Heart right ventricle (tissue), 16 donors: ENCODE measurements at regions not wholly inside any gene's neighbourhood (a gene's known extent, or its start where the extent isn't known, plus 50 kb on each side); places are given as distances from the start of the nearest gene placed in this dataset.

Experiments
- ATAC-seq, 8 donors: fragments of 200-7000 bp; cut with Tn5 transposase; one replicate each; pipeline ENCODE4 v1.9.1; 2020; ENCODE audit warnings: mild to moderate bottlenecking in 8 of 8, moderate library complexity in 8 of 8, moderate number of reproducible peaks in 1 of 8
- DNase-seq, 2 donors: peaks; one replicate each; pipeline ENCODE4 v3.0.0-alpha.2; 2020
- H3K27ac ChIP-seq, 10 donors: fragments of 200-600 bp; sonication (generic) in 2 of 10; one replicate each; pipeline versions ENCODE4 v1.5.0 to v1.8.0; 2020 to 2022; ENCODE audit warnings: mild to moderate bottlenecking in 3 of 10
- H3K27me3 ChIP-seq, 7 donors: fragments of 200-600 bp; one replicate each; pipeline ENCODE4 v1.8.0; 2021 to 2022; ENCODE audit warnings: mild to moderate bottlenecking in 2 of 7
- H3K36me3 ChIP-seq, 9 donors: fragments of 200-600 bp; sonication (generic) in 1 of 9; one replicate each; pipeline versions ENCODE4 v1.5.0 to v1.8.0; 2020 to 2022; ENCODE audit warnings: mild to moderate bottlenecking in 2 of 9
- H3K4me1 ChIP-seq, 9 donors: fragments of 200-600 bp; sonication (generic) in 1 of 9; one replicate each; pipeline versions ENCODE4 v1.5.0 to v1.8.0; 2020 to 2022; ENCODE audit warnings: mild to moderate bottlenecking in 4 of 9
- H3K4me3 ChIP-seq, 10 donors: fragments of 200-600 bp; sonication (generic) in 2 of 10; one replicate each; pipeline versions ENCODE4 v1.5.0 to v1.8.0; 2020 to 2022; ENCODE audit warnings: mild to moderate bottlenecking in 7 of 10, moderate library complexity in 2 of 10
- H3K9me3 ChIP-seq, 11 donors: fragments of 200-600 bp in 10 of 11; sonication (generic) in 2 of 11; one replicate each; pipeline versions ENCODE4 v1.5.0 to v1.8.0; 2013 to 2022; ENCODE audit warnings: mild to moderate bottlenecking in 2 of 11, control low read depth in 1 of 11, moderate library complexity in 1 of 11
- CTCF ChIP-seq, 9 donors: fragments of 200-600 bp; sonication (generic) in 2 of 9; IDR thresholded peaks; one replicate each; pipeline versions ENCODE4 v1.5.0 to v1.8.0; 2021 to 2022; ENCODE audit warnings: antibody characterized with exemption in 9 of 9, mild to moderate bottlenecking in 5 of 9, moderate library complexity in 1 of 9
- WGBS, 2 donors: extraction: QIAGEN DNeasy Blood & Tissue Kit; methylation state at CpG; one replicate each; pipeline ENCODE4 v1.1.7; 2013; ENCODE audit warnings: inconsistent platforms in 1 of 2; 5-methylcytosine and 5-hydroxymethylcytosine counted together
- intact Hi-C, 10 donors: fragments of 100-400 bp; cut with DNase I; formaldehyde crosslinking; loops; one replicate each; pipeline versions ENCODE4 v1.11.1 to v1.14.2; 2022
- donor health status: Arrhythmogenic right ventricular cardiomyopathy.
- donor health status: ischemic (EF 13 %, LVEDD 7.1; RV severe dilation, severe dysfunction).
- donor health status: healthy with polysubstance abuse.
- donor health status: DM: no; HTN: yes; CAD: no.
- donor health status: DM: no; HTN: no; CAD: no.
- donor health status: ischemic (EF 25% LVEDD 6.9; RV normal size, moderate dysfunction).
- donor health status: ischemic (EF 25% LVEDD 5.7; RV mildly dilated, moderate dysfunction).
- donor health status: healthy.
- donor health status: DM: yes; HTN: yes; CAD: no.
- donor health status: Ischemic cardiomyopathy.
- donor health status: ischemic (EF 35%, LVEDD 5.7; RV mildly dilated, moderate dysfunction).
- donor health status: nonischemic (EF 11% LVEDD 7.7; RV severe dilation, severe dysfunction).
- donor health status: DM: yes; HTN: yes; CAD: no.
- donor health status: PGD.
- donor health status: ischemic (EF 29% LVEDD 5.4; RV normal size, mild dysfunction).
- donor health status: nonischemic (EF 23%, LVEDD 6.1; RV moderate dilation, normal function).

DNA sequence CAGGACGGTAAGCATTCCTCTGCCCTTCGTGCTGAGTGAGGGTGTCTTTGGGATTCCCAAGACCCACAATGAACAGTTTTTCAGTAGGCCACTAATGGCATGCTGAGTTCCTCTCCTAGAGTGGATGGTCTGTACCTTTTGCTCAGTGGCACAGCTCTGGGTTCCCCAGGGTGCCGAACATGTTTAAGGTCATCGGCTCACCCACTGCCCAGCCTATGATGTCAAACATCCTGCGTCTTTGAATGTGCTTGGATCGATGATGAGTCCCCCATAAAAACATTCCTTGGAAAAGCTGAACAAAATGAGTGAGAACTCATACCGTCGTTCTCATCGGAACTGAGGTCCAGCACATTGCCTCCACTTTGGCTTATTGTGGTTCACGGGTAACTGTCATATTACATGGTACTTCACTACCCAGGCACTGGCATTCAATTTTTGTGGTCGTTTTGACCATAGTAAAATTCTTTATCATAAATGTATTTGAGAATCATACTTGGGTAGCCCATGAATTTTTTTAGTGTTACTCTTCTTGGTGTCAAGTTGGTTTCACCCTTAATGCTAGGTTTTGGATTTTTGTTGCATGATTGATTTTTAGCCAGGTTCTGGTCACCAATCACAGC lies 118.2 kb downstream of the SNRPN start:
- intact Hi-C loops, result no loop called here
- ATAC-seq (no peak), DNase-seq (no peak)
- TF ChIP-seq CTCF (IDR thresholded peaks at IDR 0.05), result no peak
- Histone ChIP-seq H3K9me3 (peaks cover 27 to 100% (median 100%) of the 10 kb centered on the region in 11 donors), H3K36me3 (peaks cover 14 to 100% (median 100%) of the 10 kb centered on the region in 9 donors), H3K27ac (no peak overlapping the region), H3K4me3 (no peak overlapping the region), H3K27me3 (no peaks in the 10 kb centered on the region), H3K4me1 (no peaks in the 10 kb centered on the region)
- WGBS, 2 donors, result 84 to 88% methylated on average over 11 of the region's 11 CpGs

DNA sequence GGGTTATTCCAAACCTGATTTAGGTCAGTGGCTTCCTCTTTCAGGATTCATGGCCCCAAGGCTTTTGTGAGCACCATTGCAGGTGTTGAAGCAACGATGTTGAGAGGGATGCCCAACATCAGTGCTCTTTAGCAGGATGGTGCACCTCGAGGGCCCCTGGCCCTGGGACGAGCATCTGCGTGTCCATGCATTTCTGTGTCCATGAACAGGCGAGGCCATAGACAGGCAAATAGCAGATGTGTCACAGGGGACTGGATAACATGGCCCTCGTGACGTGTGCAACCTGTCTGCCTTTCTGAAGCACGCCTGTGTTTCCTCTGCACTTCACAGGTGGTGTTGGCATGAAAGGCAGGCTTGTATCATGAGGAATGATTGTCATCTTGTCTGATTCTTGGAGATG lies 132.3 kb downstream of the SNRPN start:
- H3K4me3 ChIP-seq, result no peak overlapping the region
- H3K36me3 ChIP-seq, result peaks cover 0 to 100% (median 87%) of the 10 kb centered on the region in 9 donors
- no peak for TF ChIP-seq CTCF (IDR thresholded peaks at IDR 0.05)
- H3K4me1 ChIP-seq, result no peaks in the 10 kb centered on the region
- DNase-seq, result no peak
- H3K9me3 ChIP-seq, result peaks cover 0 to 100% (median 67%) of the 10 kb centered on the region in 11 donors
- no peak overlapping the region for H3K27ac ChIP-seq
- intact Hi-C loops, result no loop called here
- 72 to 77% methylated on average over 8 of the region's 8 CpGs for WGBS, 2 donors
- no peaks in the 10 kb centered on the region for H3K27me3 ChIP-seq
- ATAC-seq, result no peak

DNA sequence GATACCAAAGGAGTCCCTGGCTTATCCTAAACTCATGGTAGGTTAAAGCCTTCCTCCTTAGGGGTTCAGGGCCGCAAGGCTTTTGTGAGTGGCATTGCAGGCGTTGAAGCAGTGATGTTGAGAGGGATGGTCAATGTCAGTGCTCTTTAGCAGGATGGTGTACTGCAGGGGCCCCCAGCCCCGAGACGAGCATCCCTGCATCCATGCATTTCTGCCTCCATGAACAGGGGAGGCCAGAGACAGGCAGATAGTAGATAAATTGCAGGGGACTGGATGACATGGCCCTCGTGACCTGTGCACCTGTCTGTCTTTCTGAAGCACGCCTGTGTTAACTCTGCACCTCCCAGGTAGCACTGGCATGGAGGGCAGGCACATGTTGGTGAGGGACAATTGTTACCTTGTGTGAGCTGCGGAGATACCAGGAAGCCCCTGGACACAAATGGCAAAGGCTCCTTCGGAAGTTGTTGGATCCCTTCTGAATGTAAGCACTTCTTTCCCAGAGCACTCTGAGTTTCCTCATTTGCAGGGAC lies 133.5 kb downstream of the SNRPN start:
- peaks cover 0 to 100% (median 82%) of the 10 kb centered on the region in 9 donors for H3K36me3 ChIP-seq
- DNase-seq, result no peak
- no peak for ATAC-seq
- H3K27me3 ChIP-seq, result no peaks in the 10 kb centered on the region
- H3K27ac ChIP-seq, result no peak overlapping the region
- H3K4me1 ChIP-seq, result peaks cover 0 to 6% (median 0%) of the 10 kb centered on the region in 9 donors
- intact Hi-C loops, result no loop called here
- peaks cover 0 to 100% (median 64%) of the 10 kb centered on the region in 11 donors for H3K9me3 ChIP-seq
- 83 to 88% methylated on average over 8 of the region's 8 CpGs for WGBS, 2 donors
- no peak overlapping the region for H3K4me3 ChIP-seq
- no peak for TF ChIP-seq CTCF (IDR thresholded peaks at IDR 0.05)

GRCh38 chr15:25089577-25089976 lies 134.8 kb downstream of the SNRPN start:
- Histone ChIP-seq H3K27ac (peak overlapping the region in 1 of 10 donors; percentile 13), H3K9me3 (peaks cover 0 to 100% (median 59%) of the 10 kb centered on the region in 11 donors), H3K4me1 (peaks cover 0 to 6% (median 0%) of the 10 kb centered on the region in 9 donors), H3K4me3 (no peak overlapping the region), H3K36me3 (peaks cover 0 to 100% (median 82%) of the 10 kb centered on the region in 9 donors), H3K27me3 (no peaks in the 10 kb centered on the region)
- ATAC-seq, result peak in 5 of 8 donors; percentile 18 to 68 (median 52)
- no peak for DNase-seq
- intact Hi-C loops, result no loop called here
- no peak for TF ChIP-seq CTCF (IDR thresholded peaks at IDR 0.05)
- 75 to 81% methylated on average over 8 of the region's 8 CpGs for WGBS, 2 donors
